Lung (tissue), 11 donors: ENCODE measurements at regions not wholly inside any gene's neighbourhood (a gene's known extent, or its start where the extent isn't known, plus 50 kb on each side); places are given as distances from the start of the nearest gene placed in this dataset.

Experiments
- ATAC-seq: fragments of 200-7000 bp; cut with Tn5 transposase; one replicate; pipeline ENCODE4 v1.9.1; 2020; ENCODE audit warnings: moderate number of reproducible peaks; ENCODE audit not compliant: insufficient read depth, low FRiP score
- DNase-seq, 3 donors: peaks; one replicate each; pipeline ENCODE4 v3.0.0-alpha.2; 2013 to 2017
- H3K27ac ChIP-seq, 2 donors: one replicate each; pipeline ENCODE4 v1.5.1; 2013; ENCODE audit warnings: mild to moderate bottlenecking in 2 of 2, moderate library complexity in 2 of 2, control low read depth in 1 of 2, inconsistent platforms in 1 of 2, low read depth in 1 of 2, low read length in 1 of 2
- H3K27me3 ChIP-seq, 3 donors: one replicate each; pipeline ENCODE4 v1.5.1; 2013; ENCODE audit warnings: low read length in 2 of 3; ENCODE audit not compliant: control insufficient read depth in 3 of 3, insufficient read depth in 3 of 3
- H3K36me3 ChIP-seq, 4 donors: one replicate each; pipeline ENCODE4 v1.5.1; 2013; ENCODE audit warnings: low read length in 4 of 4, mild to moderate bottlenecking in 1 of 4, moderate library complexity in 1 of 4; ENCODE audit not compliant: control insufficient read depth in 4 of 4, insufficient read depth in 4 of 4
- H3K4me1 ChIP-seq, 5 donors: one replicate each; pipeline ENCODE4 v1.5.1; 2013; ENCODE audit warnings: low read length in 5 of 5, mild to moderate bottlenecking in 2 of 5, moderate library complexity in 1 of 5; ENCODE audit not compliant: control insufficient read depth in 5 of 5, insufficient read depth in 5 of 5
- H3K4me3 ChIP-seq: one replicate; pipeline ENCODE4 v1.5.1; 2013; ENCODE audit warnings: mild to moderate bottlenecking, control low read depth, moderate library complexity
- H3K9ac ChIP-seq, 2 donors: one replicate each; pipeline ENCODE4 v1.5.1; 2013; ENCODE audit warnings: low read length in 2 of 2, control low read depth in 1 of 2; ENCODE audit not compliant: insufficient read depth in 1 of 2
- H3K9me3 ChIP-seq, 4 donors: one replicate each; pipeline ENCODE4 v1.5.1; 2013; ENCODE audit warnings: low read length in 3 of 4, mild to moderate bottlenecking in 1 of 4, moderate library complexity in 1 of 4; ENCODE audit not compliant: control insufficient read depth in 4 of 4, insufficient read depth in 3 of 4
- CTCF ChIP-seq: IDR thresholded peaks from 2 replicates; pipeline ENCODE4 v1.5.1; 2012; ENCODE audit warnings: mild to moderate bottlenecking; ENCODE audit errors: control extremely low read depth, extremely low read depth
- WGBS, 2 donors: extraction: QIAGEN DNeasy Blood & Tissue Kit; methylation state at CpG; one replicate each; pipeline ENCODE4 v1.1.7; 2013; 5-methylcytosine and 5-hydroxymethylcytosine counted together
- donor health status: control.
- donor health status: control.
- donor health status: Bipolar disorder and iron deficiency.
- donor health status: healthy.
- donor health status: DM: yes; HTN: yes; CAD: no.

GRCh38 chr12:30090258-30090657 is 306.5 kb upstream of the TMTC1 start:
- no peak overlapping the region for H3K9ac ChIP-seq

GRCh38 chr12:30088259-30088995 is 304.7 kb upstream of the TMTC1 start:
- 48 to 86% methylated on average over 3 of the region's 3 CpGs for WGBS, 2 donors
- ATAC-seq (no peak), DNase-seq (no peak)
- Histone ChIP-seq H3K4me3 (no peak overlapping the region), H3K9ac (no peak overlapping the region), H3K9me3 (no peaks in the 10 kb centered on the region), H3K4me1 (no peaks in the 10 kb centered on the region), H3K27ac (no peak overlapping the region), H3K27me3 (peaks cover 0 to 3% (median 0%) of the 10 kb centered on the region in 3 donors), H3K36me3 (no peaks in the 10 kb centered on the region)
- no peak for TF ChIP-seq CTCF

More at GRCh38 chr12:30090258-30090657, 306.5 kb upstream of the TMTC1 start:
- Histone ChIP-seq H3K27ac (no peak overlapping the region), H3K27me3 (peaks cover 0 to 3% (median 0%) of the 10 kb centered on the region in 3 donors), H3K4me1 (no peaks in the 10 kb centered on the region), H3K4me3 (no peak overlapping the region), H3K9me3 (peaks cover 0 to 3% (median 0%) of the 10 kb centered on the region in 4 donors), H3K36me3 (no peaks in the 10 kb centered on the region)
- TF ChIP-seq CTCF = no peak
- 72 to 79% methylated on average over 2 of the region's 2 CpGs for WGBS, 2 donors
- ATAC-seq (no peak), DNase-seq (no peak)

- Histone ChIP-seq H3K27ac (no peak overlapping the region), H3K4me1 (no peaks in the 10 kb centered on the region), H3K36me3 (no peaks in the 10 kb centered on the region), H3K9ac (no peak overlapping the region), H3K9me3 (peaks cover 0 to 2% (median 0%) of the 10 kb centered on the region in 4 donors), H3K4me3 (no peak overlapping the region), H3K27me3 (no peaks in the 10 kb centered on the region)
- no peak for ATAC-seq
- DNase-seq = no peak
- WGBS, 2 donors = 56% methylated on average over 3 of the region's 3 CpGs
- TF ChIP-seq CTCF = no peak
These were observed 298.6 kb upstream of the TMTC1 start for GRCh38 chr12:30082381-30082780.
